ENCODE measurements at regions not wholly inside any gene's neighbourhood (a gene's known extent, or its start where the extent isn't known, plus 50 kb on each side); places are given as distances from the start of the nearest gene placed in this dataset.

GRCh38 chr20:53748176-53748575 is 154.5 kb upstream of the ZNF217 start:
- Histone ChIP-seq H3K4me3 (ENCODE audit: control insufficient read depth in 1 of 7, extremely low read depth in 1 of 7, insufficient read depth in 4 of 7, low read depth in 2 of 7, low read length in 6 of 7) (no peak overlapping the region), H3K9me3 (ENCODE audit: control extremely low read depth in 1 of 5, control insufficient read depth in 4 of 5, insufficient read depth in 2 of 5, low read depth in 1 of 5, low read length in 4 of 5) (no peaks in the 10 kb centered on the region), H3K27me3 (replicated peaks in 2 of 5; ENCODE audit: control insufficient read depth in 4 of 5, insufficient read depth in 5 of 5, low read length in 4 of 5) (no peaks in the 10 kb centered on the region), H3K36me3 (ENCODE audit: control insufficient read depth in 4 of 4, insufficient read depth in 4 of 4, low read length in 3 of 4) (no peaks in the 10 kb centered on the region), H3K27ac (ENCODE audit: insufficient read depth in 1 of 2, low read depth in 1 of 2, low read length in 2 of 2, poor library complexity in 1 of 2, severe bottlenecking in 2 of 2) (no peak overlapping the region), H3K4me1 (ENCODE audit: control extremely low read depth in 1 of 4, control insufficient read depth in 4 of 4, insufficient read depth in 4 of 4, low read length in 3 of 4) (peaks cover 6 to 53% (median 23%) of the 10 kb centered on the region in 4 experiments)
- WGBS (ENCODE audit: insufficient coverage), result 100% methylated on average over 2 of the region's 2 CpGs
- ChIA-PET POLR2A (no interaction called here), CTCF (interaction anchor here (1.4 to 1.7 kb wide), 3 partner anchors 18 to 151 kb away, joined by 3 to 5 read pairs (median 4); no protein-coding TSS in a partner anchor)
- DNase-seq, result no peak

GRCh38 chr20:53743607-53744260 is 150.1 kb upstream of the ZNF217 start:
- H3K4me3 ChIP-seq (ENCODE audit: control insufficient read depth in 1 of 7, extremely low read depth in 1 of 7, insufficient read depth in 4 of 7, low read depth in 2 of 7, low read length in 6 of 7), result no peak overlapping the region
- H3K27ac ChIP-seq (ENCODE audit: insufficient read depth in 1 of 2, low read depth in 1 of 2, low read length in 2 of 2, poor library complexity in 1 of 2, severe bottlenecking in 2 of 2), result no peak overlapping the region
- no peak for DNase-seq
- POLR2A ChIA-PET, result no interaction called here
- no peaks in the 10 kb centered on the region for H3K27me3 ChIP-seq (replicated peaks in 2 of 5; ENCODE audit: control insufficient read depth in 4 of 5, insufficient read depth in 5 of 5, low read length in 4 of 5)
- no peaks in the 10 kb centered on the region for H3K36me3 ChIP-seq (ENCODE audit: control insufficient read depth in 4 of 4, insufficient read depth in 4 of 4, low read length in 3 of 4)
- no peaks in the 10 kb centered on the region for H3K9me3 ChIP-seq (ENCODE audit: control extremely low read depth in 1 of 5, control insufficient read depth in 4 of 5, insufficient read depth in 2 of 5, low read depth in 1 of 5, low read length in 4 of 5)
- 91% methylated on average over 4 of the region's 12 CpGs for WGBS (ENCODE audit: insufficient coverage)
- peaks cover 18 to 40% (median 25%) of the 10 kb centered on the region in 4 experiments for H3K4me1 ChIP-seq (ENCODE audit: control extremely low read depth in 1 of 4, control insufficient read depth in 4 of 4, insufficient read depth in 4 of 4, low read length in 3 of 4)
- CTCF ChIA-PET, result no interaction called here

GRCh38 chr20:53742685-53743081 is 149.0 kb upstream of the ZNF217 start:
- peaks cover 23 to 43% (median 31%) of the 10 kb centered on the region in 4 experiments for H3K4me1 ChIP-seq (ENCODE audit: control extremely low read depth in 1 of 4, control insufficient read depth in 4 of 4, insufficient read depth in 4 of 4, low read length in 3 of 4)
- H3K9me3 ChIP-seq (ENCODE audit: control extremely low read depth in 1 of 5, control insufficient read depth in 4 of 5, insufficient read depth in 2 of 5, low read depth in 1 of 5, low read length in 4 of 5), result no peaks in the 10 kb centered on the region
- H3K36me3 ChIP-seq (ENCODE audit: control insufficient read depth in 4 of 4, insufficient read depth in 4 of 4, low read length in 3 of 4), result no peaks in the 10 kb centered on the region
- H3K27ac ChIP-seq (ENCODE audit: insufficient read depth in 1 of 2, low read depth in 1 of 2, low read length in 2 of 2, poor library complexity in 1 of 2, severe bottlenecking in 2 of 2), result no peak overlapping the region
- DNase-seq, result no peak
- no peak overlapping the region for H3K4me3 ChIP-seq (ENCODE audit: control insufficient read depth in 1 of 7, extremely low read depth in 1 of 7, insufficient read depth in 4 of 7, low read depth in 2 of 7, low read length in 6 of 7)
- H3K27me3 ChIP-seq (replicated peaks in 2 of 5; ENCODE audit: control insufficient read depth in 4 of 5, insufficient read depth in 5 of 5, low read length in 4 of 5), result no peaks in the 10 kb centered on the region
- POLR2A ChIA-PET, result interaction anchor here (0.5 kb wide), 1 partner anchor 127 kb away, joined by 4 read pairs; no protein-coding TSS in a partner anchor
- WGBS (ENCODE audit: insufficient coverage), result 100% methylated on average over 2 of the region's 3 CpGs
- CTCF ChIA-PET, result no interaction called here

GRCh38 chr20:53741726-53742028 is 148.0 kb upstream of the ZNF217 start:
- POLR2A ChIA-PET, result interaction anchor here (0.7 kb wide), 1 partner anchor 207 kb away, joined by 3 read pairs; no protein-coding TSS in a partner anchor
- WGBS (ENCODE audit: insufficient coverage), result 100% methylated on average over 1 of the region's 3 CpGs
- CTCF ChIA-PET, result no interaction called here

GRCh38 chr20:53739799-53740785 is 146.5 kb upstream of the ZNF217 start:
- H3K36me3 ChIP-seq (ENCODE audit: control insufficient read depth in 4 of 4, insufficient read depth in 4 of 4, low read length in 3 of 4), result no peaks in the 10 kb centered on the region
- CTCF ChIA-PET, result interaction anchor here (1.2 to 1.4 kb wide), 2 partner anchors 97 to 175 kb away, joined by 4 to 6 read pairs; no protein-coding TSS in a partner anchor
- POLR2A ChIA-PET, result interaction anchor here (1.0 kb wide), 1 partner anchor 11 kb away, joined by 3 read pairs; no protein-coding TSS in a partner anchor
- peak overlapping the region in 6 of 7 experiments; percentile 13 to 65 (median 48) for H3K4me3 ChIP-seq (ENCODE audit: control insufficient read depth in 1 of 7, extremely low read depth in 1 of 7, insufficient read depth in 4 of 7, low read depth in 2 of 7, low read length in 6 of 7)
- DNase-seq, result peak in 2 of 3 donors; percentile 54 to 62
- no peaks in the 10 kb centered on the region for H3K9me3 ChIP-seq (ENCODE audit: control extremely low read depth in 1 of 5, control insufficient read depth in 4 of 5, insufficient read depth in 2 of 5, low read depth in 1 of 5, low read length in 4 of 5)
- H3K4me1 ChIP-seq (ENCODE audit: control extremely low read depth in 1 of 4, control insufficient read depth in 4 of 4, insufficient read depth in 4 of 4, low read length in 3 of 4), result peaks cover 36 to 69% (median 50%) of the 10 kb centered on the region in 4 experiments
- no peaks in the 10 kb centered on the region for H3K27me3 ChIP-seq (replicated peaks in 2 of 5; ENCODE audit: control insufficient read depth in 4 of 5, insufficient read depth in 5 of 5, low read length in 4 of 5)
- peak overlapping the region; percentile 64 to 73 for H3K27ac ChIP-seq (ENCODE audit: insufficient read depth in 1 of 2, low read depth in 1 of 2, low read length in 2 of 2, poor library complexity in 1 of 2, severe bottlenecking in 2 of 2)
- WGBS (ENCODE audit: insufficient coverage), result 0% methylated on average over 4 of the region's 16 CpGs

More at GRCh38 chr20:53741726-53742028, 148.0 kb upstream of the ZNF217 start:
- Histone ChIP-seq H3K9me3 (ENCODE audit: control extremely low read depth in 1 of 5, control insufficient read depth in 4 of 5, insufficient read depth in 2 of 5, low read depth in 1 of 5, low read length in 4 of 5) (no peaks in the 10 kb centered on the region), H3K27me3 (replicated peaks in 2 of 5; ENCODE audit: control insufficient read depth in 4 of 5, insufficient read depth in 5 of 5, low read length in 4 of 5) (no peaks in the 10 kb centered on the region), H3K27ac (ENCODE audit: insufficient read depth in 1 of 2, low read depth in 1 of 2, low read length in 2 of 2, poor library complexity in 1 of 2, severe bottlenecking in 2 of 2) (peak overlapping the region in 1 of 2 experiments; percentile 73), H3K4me3 (ENCODE audit: control insufficient read depth in 1 of 7, extremely low read depth in 1 of 7, insufficient read depth in 4 of 7, low read depth in 2 of 7, low read length in 6 of 7) (no peak overlapping the region), H3K36me3 (ENCODE audit: control insufficient read depth in 4 of 4, insufficient read depth in 4 of 4, low read length in 3 of 4) (no peaks in the 10 kb centered on the region), H3K4me1 (ENCODE audit: control extremely low read depth in 1 of 4, control insufficient read depth in 4 of 4, insufficient read depth in 4 of 4, low read length in 3 of 4) (peaks cover 28 to 53% (median 40%) of the 10 kb centered on the region in 4 experiments)
- no peak for DNase-seq

GRCh38 chr20:53738945-53739798 is 145.5 kb upstream of the ZNF217 start:
- no peaks in the 10 kb centered on the region for H3K36me3 ChIP-seq (ENCODE audit: control insufficient read depth in 4 of 4, insufficient read depth in 4 of 4, low read length in 3 of 4)
- no peaks in the 10 kb centered on the region for H3K9me3 ChIP-seq (ENCODE audit: control extremely low read depth in 1 of 5, control insufficient read depth in 4 of 5, insufficient read depth in 2 of 5, low read depth in 1 of 5, low read length in 4 of 5)
- POLR2A ChIA-PET, result interaction anchor here (0.5 kb wide), 1 partner anchor 67 kb away, joined by 3 read pairs; no protein-coding TSS in a partner anchor
- 33% methylated on average over 2 of the region's 11 CpGs for WGBS (ENCODE audit: insufficient coverage)
- peak overlapping the region in 1 of 7 experiments; percentile 8 for H3K4me3 ChIP-seq (ENCODE audit: control insufficient read depth in 1 of 7, extremely low read depth in 1 of 7, insufficient read depth in 4 of 7, low read depth in 2 of 7, low read length in 6 of 7)
- peak in 2 of 3 donors; percentile 55 to 72 for DNase-seq
- H3K27ac ChIP-seq (ENCODE audit: insufficient read depth in 1 of 2, low read depth in 1 of 2, low read length in 2 of 2, poor library complexity in 1 of 2, severe bottlenecking in 2 of 2), result peak overlapping the region in 1 of 2 experiments; percentile 73
- CTCF ChIA-PET, result interaction anchor here (0.7 to 1.4 kb wide), 5 partner anchors 11 to 176 kb away, joined by 3 to 6 read pairs (median 4); no protein-coding TSS in a partner anchor
- H3K27me3 ChIP-seq (replicated peaks in 2 of 5; ENCODE audit: control insufficient read depth in 4 of 5, insufficient read depth in 5 of 5, low read length in 4 of 5), result no peaks in the 10 kb centered on the region
- H3K4me1 ChIP-seq (ENCODE audit: control extremely low read depth in 1 of 4, control insufficient read depth in 4 of 4, insufficient read depth in 4 of 4, low read length in 3 of 4), result peaks cover 36 to 71% (median 50%) of the 10 kb centered on the region in 4 experiments
